K562 (cell line): ENCODE measurements at regions not wholly inside any gene's neighbourhood (a gene's known extent, or its start where the extent isn't known, plus 50 kb on each side); places are given as distances from the start of the nearest gene placed in this dataset.

Source experiments
- ATF3 ChIP-seq, 2 experiments: fragments of 450-650 bp in 1 of 2; sonication (generic) in 1 of 2; formaldehyde crosslinking in 1 of 2; IDR thresholded peaks in 1 of 2; conservative IDR thresholded peaks in 1 of 2; 2 replicates each; pipeline versions ENCODE4 v1.6.1 to v1.8.1; 2016 to 2023; ENCODE audit warnings: mild to moderate bottlenecking in 2 of 2, moderate library complexity in 2 of 2, inconsistent platforms in 1 of 2, missing genetic modification reagents in 1 of 2
- CAMTA2 ChIP-seq: fragments of 250-450 bp; sonication (Bioruptor Pico); conservative IDR thresholded peaks from 2 replicates; pipeline ENCODE4 v1.5.1; 2022
- CTCF ChIP-seq, 3 experiments: IDR thresholded peaks in 2 of 3; conservative IDR thresholded peaks in 1 of 3; 2 replicates each; pipeline ENCODE4 v1.5.1; 2011 to 2012; ENCODE audit warnings: low read length in 3 of 3, mild to moderate bottlenecking in 3 of 3, control low read depth in 2 of 3, improper control_type of control experiment in 1 of 3, inconsistent platforms in 1 of 3, low read depth in 1 of 3, mixed read lengths in 1 of 3, moderate library complexity in 1 of 3; ENCODE audit not compliant: insufficient read depth in 2 of 3
- EGR1 ChIP-seq: fragments of 450-650 bp; conservative IDR thresholded peaks from 2 replicates; pipeline ENCODE4 v1.6.1; 2017; ENCODE audit warnings: mild to moderate bottlenecking
- FOXA1 ChIP-seq: fragments of 450-650 bp; IDR thresholded peaks from 2 replicates; pipeline ENCODE4 v1.6.1; 2016; ENCODE audit warnings: mild to moderate bottlenecking, borderline replicate concordance
- GTF2F1 ChIP-seq: IDR thresholded peaks from 2 replicates; pipeline ENCODE4 v1.6.1; 2011; ENCODE audit warnings: low read depth, low read length, improper control_type of control experiment
- HDGF ChIP-seq: fragments of 450-650 bp; IDR thresholded peaks from 2 replicates; pipeline ENCODE4 v1.6.1; 2016
- HIVEP1 ChIP-seq: fragments of 250-450 bp; sonication (Bioruptor Pico); IDR thresholded peaks from 2 replicates; pipeline ENCODE4 v1.4.0; 2020; ENCODE audit warnings: mild to moderate bottlenecking
- TF ChIP-seq, protein P1 (sequence below), 2 experiments: fragments of 450-650 bp; formaldehyde crosslinking in 1 of 2; IDR thresholded peaks; 2 replicates each; pipeline versions ENCODE4 v1.4.0 to v1.6.1; 2014 to 2020; ENCODE audit warnings: mild to moderate bottlenecking in 2 of 2, borderline replicate concordance in 1 of 2, low read depth in 1 of 2
- TF ChIP-seq, protein P2 (sequence below): fragments of 450-650 bp; formaldehyde crosslinking; IDR thresholded peaks from 2 replicates; pipeline ENCODE4 v1.4.0; 2020; ENCODE audit warnings: mild to moderate bottlenecking

DNA sequence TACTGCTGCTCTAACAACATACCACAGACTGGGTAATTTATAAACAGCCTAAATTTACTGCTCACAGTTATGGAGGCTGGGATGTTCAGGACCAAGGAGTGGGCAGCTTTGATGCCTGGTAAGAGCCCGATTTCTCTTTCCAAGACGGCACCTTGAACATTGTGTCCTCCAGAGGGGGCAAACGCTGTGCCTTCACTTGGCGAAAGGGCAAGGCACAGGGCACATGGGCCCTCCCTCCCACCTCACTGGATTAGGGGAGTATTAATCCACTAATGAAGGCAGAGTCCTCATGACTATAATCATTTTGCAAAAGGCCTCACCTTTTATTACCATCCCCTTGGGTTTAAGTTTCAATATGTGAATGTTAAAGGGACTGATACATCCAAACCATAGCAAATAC is 397.7 kb downstream of the TMEM38B start:
- TF ChIP-seq GTF2F1: no peak
- TF ChIP-seq ATF3 (IDR thresholded peaks at IDR 0.05): no peak
- TF ChIP-seq ATF3 (CRISPR knock-in tag; conservative IDR thresholded peaks at IDR 0.05): no peak
- no peak for TF ChIP-seq FOXA1
- TF ChIP-seq HIVEP1 (CRISPR knock-in tag): no peak
- no peak for TF ChIP-seq CTCF (IDR thresholded peaks at IDR 0.05 in 2 of 3, conservative IDR thresholded peaks at IDR 0.05 in 1 of 3; ENCODE audit: insufficient read depth in 2 of 3, low read depth in 1 of 3, low read length in 3 of 3)
- no peak for TF ChIP-seq CAMTA2 (CRISPR knock-in tag)
- TF ChIP-seq, protein P1, sequence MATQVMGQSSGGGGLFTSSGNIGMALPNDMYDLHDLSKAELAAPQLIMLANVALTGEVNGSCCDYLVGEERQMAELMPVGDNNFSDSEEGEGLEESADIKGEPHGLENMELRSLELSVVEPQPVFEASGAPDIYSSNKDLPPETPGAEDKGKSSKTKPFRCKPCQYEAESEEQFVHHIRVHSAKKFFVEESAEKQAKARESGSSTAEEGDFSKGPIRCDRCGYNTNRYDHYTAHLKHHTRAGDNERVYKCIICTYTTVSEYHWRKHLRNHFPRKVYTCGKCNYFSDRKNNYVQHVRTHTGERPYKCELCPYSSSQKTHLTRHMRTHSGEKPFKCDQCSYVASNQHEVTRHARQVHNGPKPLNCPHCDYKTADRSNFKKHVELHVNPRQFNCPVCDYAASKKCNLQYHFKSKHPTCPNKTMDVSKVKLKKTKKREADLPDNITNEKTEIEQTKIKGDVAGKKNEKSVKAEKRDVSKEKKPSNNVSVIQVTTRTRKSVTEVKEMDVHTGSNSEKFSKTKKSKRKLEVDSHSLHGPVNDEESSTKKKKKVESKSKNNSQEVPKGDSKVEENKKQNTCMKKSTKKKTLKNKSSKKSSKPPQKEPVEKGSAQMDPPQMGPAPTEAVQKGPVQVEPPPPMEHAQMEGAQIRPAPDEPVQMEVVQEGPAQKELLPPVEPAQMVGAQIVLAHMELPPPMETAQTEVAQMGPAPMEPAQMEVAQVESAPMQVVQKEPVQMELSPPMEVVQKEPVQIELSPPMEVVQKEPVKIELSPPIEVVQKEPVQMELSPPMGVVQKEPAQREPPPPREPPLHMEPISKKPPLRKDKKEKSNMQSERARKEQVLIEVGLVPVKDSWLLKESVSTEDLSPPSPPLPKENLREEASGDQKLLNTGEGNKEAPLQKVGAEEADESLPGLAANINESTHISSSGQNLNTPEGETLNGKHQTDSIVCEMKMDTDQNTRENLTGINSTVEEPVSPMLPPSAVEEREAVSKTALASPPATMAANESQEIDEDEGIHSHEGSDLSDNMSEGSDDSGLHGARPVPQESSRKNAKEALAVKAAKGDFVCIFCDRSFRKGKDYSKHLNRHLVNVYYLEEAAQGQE (IDR thresholded peaks at IDR 0.05; ENCODE audit: borderline replicate concordance): no peak
- TF ChIP-seq, protein P1 (CRISPR knock-in tag; IDR thresholded peaks at IDR 0.05; ENCODE audit: low read depth): no peak
- TF ChIP-seq, protein P2, sequence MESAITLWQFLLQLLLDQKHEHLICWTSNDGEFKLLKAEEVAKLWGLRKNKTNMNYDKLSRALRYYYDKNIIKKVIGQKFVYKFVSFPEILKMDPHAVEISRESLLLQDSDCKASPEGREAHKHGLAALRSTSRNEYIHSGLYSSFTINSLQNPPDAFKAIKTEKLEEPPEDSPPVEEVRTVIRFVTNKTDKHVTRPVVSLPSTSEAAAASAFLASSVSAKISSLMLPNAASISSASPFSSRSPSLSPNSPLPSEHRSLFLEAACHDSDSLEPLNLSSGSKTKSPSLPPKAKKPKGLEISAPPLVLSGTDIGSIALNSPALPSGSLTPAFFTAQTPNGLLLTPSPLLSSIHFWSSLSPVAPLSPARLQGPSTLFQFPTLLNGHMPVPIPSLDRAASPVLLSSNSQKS (CRISPR knock-in tag): no peak
- no peak for TF ChIP-seq EGR1
- no peak for TF ChIP-seq HDGF
